HG02938 (cell line): ENCODE measurements at regions not wholly inside any gene's neighbourhood (a gene's known extent, or its start where the extent isn't known, plus 50 kb on each side); places are given as distances from the start of the nearest gene placed in this dataset.
"Not testable (repeated sequence)": the region's sequence is repeated elsewhere in the genome, so short reads cannot be mapped to it uniquely, and the experiment has no call there.

Experiments
- ATAC-seq: cut with Tn5 transposase; IDR thresholded peaks from one replicate; pipeline ENCODE4 v1.9.1; 2021; ENCODE audit warnings: mild to moderate bottlenecking, moderate library complexity; ENCODE audit not compliant: unreplicated experiment

GRCh38 chr6:142633317-142633716 lies 311.7 kb downstream of the HIVEP2 start:
- no peak for ATAC-seq

GRCh38 chr6:142635130-142635529 lies 309.8 kb downstream of the HIVEP2 start:
- no peak for ATAC-seq

- ATAC-seq: no peak
These were observed 307.2 kb downstream of the HIVEP2 start for GRCh38 chr6:142637624-142638351.

- ATAC-seq: no peak
These were observed 302.3 kb downstream of the HIVEP2 start for GRCh38 chr6:142642651-142643050.

GRCh38 chr6:142644866-142645265 lies 300.1 kb downstream of the HIVEP2 start:
- ATAC-seq: no peak

- ATAC-seq: no peak
These were observed 299.3 kb downstream of the HIVEP2 start for GRCh38 chr6:142645663-142646062.

- no peak for ATAC-seq
These were observed 297.4 kb downstream of the HIVEP2 start for GRCh38 chr6:142647449-142648035.

- ATAC-seq: no peak
These were observed 296.9 kb downstream of the HIVEP2 start for GRCh38 chr6:142648036-142648451.

GRCh38 chr6:142648526-142648925 lies 296.4 kb downstream of the HIVEP2 start:
- ATAC-seq: no peak

- ATAC-seq: not testable (repeated sequence)
These were observed 295.3 kb downstream of the HIVEP2 start for GRCh38 chr6:142649438-142650234.

GRCh38 chr6:142651384-142651783 lies 293.6 kb downstream of the HIVEP2 start:
- ATAC-seq: no peak

- no peak for ATAC-seq
These were observed 291.1 kb downstream of the HIVEP2 start for GRCh38 chr6:142653710-142654420.

- no peak for ATAC-seq
These were observed 285.3 kb downstream of the HIVEP2 start for GRCh38 chr6:142659661-142660060.

- no peak for ATAC-seq
These were observed 279.6 kb downstream of the HIVEP2 start for GRCh38 chr6:142665393-142665792.

GRCh38 chr6:142666599-142667185 lies 278.3 kb downstream of the HIVEP2 start:
- no peak for ATAC-seq

- no peak for ATAC-seq
These were observed 275.3 kb downstream of the HIVEP2 start for GRCh38 chr6:142669471-142670351.

GRCh38 chr6:142671791-142672190 lies 273.2 kb downstream of the HIVEP2 start:
- peak; percentile 76 for ATAC-seq

GRCh38 chr6:142675517-142675916 lies 269.5 kb downstream of the HIVEP2 start:
- no peak for ATAC-seq

- no peak for ATAC-seq
These were observed 268.9 kb downstream of the HIVEP2 start for GRCh38 chr6:142676027-142676443.
